Glutamatergic neuron (in vitro differentiated cells): ENCODE measurements at regions not wholly inside any gene's neighbourhood (a gene's known extent, or its start where the extent isn't known, plus 50 kb on each side); places are given as distances from the start of the nearest gene placed in this dataset.

ENCODE experiments used
- DNase-seq: peaks from one replicate; pipeline ENCODE4 v3.0.0; 2022
- H3K27ac Mint-ChIP-seq: one replicate; pipeline ENCODE4 v1.8.0; 2020; ENCODE audit warnings: mild to moderate bottlenecking, mixed read lengths, inconsistent platforms; ENCODE audit not compliant: unreplicated experiment
- H3K27me3 Mint-ChIP-seq: one replicate; pipeline ENCODE4 v1.8.0; 2020; ENCODE audit warnings: mild to moderate bottlenecking, moderate library complexity, mixed read lengths, inconsistent platforms; ENCODE audit not compliant: unreplicated experiment
- H3K36me3 Mint-ChIP-seq: one replicate; pipeline ENCODE4 v1.8.0; 2020; ENCODE audit warnings: mild to moderate bottlenecking, mixed read lengths, inconsistent platforms; ENCODE audit not compliant: unreplicated experiment
- H3K4me1 Mint-ChIP-seq: one replicate; pipeline ENCODE4 v1.8.0; 2020; ENCODE audit warnings: mild to moderate bottlenecking, low read depth, mixed read lengths, inconsistent platforms; ENCODE audit not compliant: unreplicated experiment
- H3K4me3 Mint-ChIP-seq: one replicate; pipeline ENCODE4 v1.8.0; 2020; ENCODE audit warnings: mild to moderate bottlenecking, mixed read lengths, inconsistent platforms; ENCODE audit not compliant: unreplicated experiment
- H3K9me3 Mint-ChIP-seq: one replicate; pipeline ENCODE4 v1.8.0; 2020; ENCODE audit warnings: mild to moderate bottlenecking, moderate library complexity, mixed read lengths, inconsistent platforms; ENCODE audit not compliant: unreplicated experiment
- CTCF ChIP-seq: fragments of 200-600 bp; sonication (generic); IDR thresholded peaks from one replicate; pipeline ENCODE4 v1.5.0; 2021; ENCODE audit not compliant: partially characterized antibody, unreplicated experiment

GRCh38 chr4:30801876-30802275 lies 81.7 kb downstream of the PCDH7 start:
- no peak for DNase-seq
- Mint-ChIP-seq H3K36me3 (peaks cover 5% of the 10 kb centered on the region), H3K9me3 (no peaks in the 10 kb centered on the region), H3K4me3 (no peak overlapping the region), H3K27ac (no peak overlapping the region), H3K4me1 (peaks cover 10% of the 10 kb centered on the region), H3K27me3 (peaks cover 3% of the 10 kb centered on the region)
- no peak for TF ChIP-seq CTCF

GRCh38 chr4:30802622-30803323 lies 82.6 kb downstream of the PCDH7 start:
- no peak for DNase-seq
- no peak for TF ChIP-seq CTCF
- Mint-ChIP-seq H3K27ac (peak overlapping the region; percentile 28), H3K9me3 (no peaks in the 10 kb centered on the region), H3K36me3 (peaks cover 5% of the 10 kb centered on the region), H3K27me3 (peaks cover 3% of the 10 kb centered on the region), H3K4me3 (peak overlapping the region; percentile 7), H3K4me1 (peaks cover 11% of the 10 kb centered on the region)

- no peak for TF ChIP-seq CTCF
- Mint-ChIP-seq H3K36me3 (peaks cover 5% of the 10 kb centered on the region), H3K9me3 (no peaks in the 10 kb centered on the region), H3K27me3 (no peaks in the 10 kb centered on the region), H3K27ac (no peak overlapping the region), H3K4me1 (peaks cover 3% of the 10 kb centered on the region), H3K4me3 (no peak overlapping the region)
- DNase-seq, result no peak
Observed at GRCh38 chr4:30808276-30808675, 88.1 kb downstream of the PCDH7 start.

- peaks cover 3% of the 10 kb centered on the region for H3K4me1 Mint-ChIP-seq
- no peak for DNase-seq
- no peaks in the 10 kb centered on the region for H3K9me3 Mint-ChIP-seq
- no peaks in the 10 kb centered on the region for H3K27me3 Mint-ChIP-seq
- no peak for TF ChIP-seq CTCF
- H3K27ac Mint-ChIP-seq, result no peak overlapping the region
- no peaks in the 10 kb centered on the region for H3K36me3 Mint-ChIP-seq
- no peak overlapping the region for H3K4me3 Mint-ChIP-seq
Observed at GRCh38 chr4:30811296-30811695, 91.1 kb downstream of the PCDH7 start.

GRCh38 chr4:30815685-30816084 lies 95.5 kb downstream of the PCDH7 start:
- no peaks in the 10 kb centered on the region for H3K4me1 Mint-ChIP-seq
- no peaks in the 10 kb centered on the region for H3K36me3 Mint-ChIP-seq
- no peak overlapping the region for H3K4me3 Mint-ChIP-seq
- DNase-seq, result no peak
- no peak overlapping the region for H3K27ac Mint-ChIP-seq
- H3K27me3 Mint-ChIP-seq, result no peaks in the 10 kb centered on the region
- no peak for TF ChIP-seq CTCF
- H3K9me3 Mint-ChIP-seq, result no peaks in the 10 kb centered on the region
